Mammary epithelial cell (primary cell): ENCODE measurements at regions not wholly inside any gene's neighbourhood (a gene's known extent, or its start where the extent isn't known, plus 50 kb on each side); places are given as distances from the start of the nearest gene placed in this dataset.

Experiments
- CTCF ChIP-seq, 2 donors: IDR thresholded peaks in 1 of 2; conservative IDR thresholded peaks in 1 of 2; 2 replicates each; pipeline ENCODE4 v1.5.1; 2011 to 2012; ENCODE audit warnings: inconsistent platforms in 2 of 2, low read length in 2 of 2, mild to moderate bottlenecking in 2 of 2, control low read depth in 1 of 2, low read depth in 1 of 2; ENCODE audit not compliant: insufficient read depth in 1 of 2; ENCODE audit errors: extremely low read depth in 1 of 2
- EZH2 ChIP-seq: IDR thresholded peaks from 2 replicates; pipeline ENCODE4 v1.6.1; 2012; ENCODE audit warnings: low read length, inconsistent platforms, borderline replicate concordance

- TF ChIP-seq CTCF (conservative IDR thresholded peaks at IDR 0.05 in 1 of 2, IDR thresholded peaks at IDR 0.05 in 1 of 2; ENCODE audit: extremely low read depth in 1 of 2, insufficient read depth in 1 of 2, low read depth in 1 of 2, low read length in 2 of 2) (peak; percentile 62 to 65), EZH2 (no peak)
These were observed 1375.1 kb upstream of the ALCAM start for GRCh38 chr3:103991461-103992115.
